Bronchial epithelial cell (primary cell): ENCODE measurements at regions not wholly inside any gene's neighbourhood (a gene's known extent, or its start where the extent isn't known, plus 50 kb on each side); places are given as distances from the start of the nearest gene placed in this dataset.

ENCODE experiments used
- DNase-seq: peaks from one replicate; pipeline ENCODE4 v3.0.0-alpha.2; 2010; ENCODE audit warnings: low read depth
- FAIRE-seq: peaks from 2 replicates; lab custom pipeline; 2011; peaks lifted over from hg19 to GRCh38; lab: Jason Lieb, UNC
- H3K27me3 ChIP-seq: 2 replicates; pipeline ENCODE4 v1.5.1; 2011; ENCODE audit warnings: low read length; ENCODE audit not compliant: control insufficient read depth, insufficient read depth
- H3K36me3 ChIP-seq: 2 replicates; pipeline ENCODE4 v1.5.1; 2011; ENCODE audit warnings: low read length; ENCODE audit not compliant: control insufficient read depth, insufficient read depth
- H3K4me3 ChIP-seq: 2 replicates; pipeline ENCODE4 v1.5.1; 2011; ENCODE audit warnings: mild to moderate bottlenecking, low read depth, low read length, control low read depth
- CTCF ChIP-seq: IDR thresholded peaks from 2 replicates; pipeline ENCODE4 v1.5.1; 2011; ENCODE audit warnings: mild to moderate bottlenecking, moderate library complexity, low read length, control low read depth, inconsistent platforms; ENCODE audit not compliant: insufficient read depth, severe bottlenecking

DNA sequence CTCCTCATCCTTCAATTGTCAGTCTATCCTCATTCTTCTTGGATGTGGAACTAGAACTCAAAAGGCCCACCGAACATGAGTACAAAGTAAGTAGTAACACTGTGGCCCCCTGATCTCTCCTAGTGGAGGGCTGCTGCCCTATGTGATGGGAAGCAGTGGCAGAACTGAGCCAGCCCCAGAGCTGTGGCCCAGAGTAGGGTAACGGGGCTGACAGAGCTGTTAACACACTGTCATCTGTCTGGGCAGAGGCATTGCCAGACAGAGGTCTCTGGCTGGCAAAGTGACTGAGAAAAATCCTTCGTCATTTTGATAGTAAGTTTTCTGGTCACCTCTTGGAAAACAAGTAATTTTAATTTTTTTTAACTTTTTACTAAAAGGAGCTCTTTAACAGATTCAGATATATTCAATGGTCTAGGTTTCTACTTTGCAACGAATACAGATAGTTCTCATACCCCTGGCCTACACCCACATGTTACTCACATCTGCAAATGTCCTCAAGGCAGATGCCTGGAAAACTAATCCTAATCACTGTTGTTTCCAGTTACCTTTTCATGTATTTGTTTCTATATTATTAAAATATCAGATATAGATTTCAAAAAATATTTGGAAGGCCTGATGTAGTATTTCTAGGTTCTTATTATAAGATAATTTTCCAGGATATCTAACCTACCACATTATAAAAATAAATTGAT, 588.7 kb downstream of the CPS1 start:
- Histone ChIP-seq H3K36me3 (no peaks in the 10 kb centered on the region), H3K4me3 (no peak overlapping the region), H3K27me3 (no peaks in the 10 kb centered on the region)
- no peak for TF ChIP-seq CTCF
- no peak for FAIRE-seq
- no peak for DNase-seq

DNA sequence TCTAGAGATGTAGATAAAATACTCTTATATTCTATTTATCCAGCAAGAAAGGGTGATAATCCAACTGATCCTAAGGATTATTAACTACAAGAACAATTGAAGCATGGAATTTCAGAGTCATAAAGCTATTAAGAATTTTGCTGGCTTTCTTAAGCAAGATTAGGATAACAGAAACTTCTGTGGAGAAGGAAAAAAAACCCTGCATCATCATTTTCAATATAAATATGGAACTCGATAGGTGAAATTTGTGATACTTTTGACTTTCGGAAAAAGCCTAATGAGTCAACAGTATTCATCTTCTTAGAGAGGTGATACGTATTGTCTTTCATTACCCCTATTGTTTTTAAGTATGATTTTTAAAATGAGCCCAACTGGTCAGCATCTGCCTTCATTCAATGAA, 593.3 kb downstream of the CPS1 start:
- no peak for TF ChIP-seq CTCF
- Histone ChIP-seq H3K27me3 (no peaks in the 10 kb centered on the region), H3K36me3 (no peaks in the 10 kb centered on the region), H3K4me3 (no peak overlapping the region)
- FAIRE-seq (no peak), DNase-seq (no peak)

DNA sequence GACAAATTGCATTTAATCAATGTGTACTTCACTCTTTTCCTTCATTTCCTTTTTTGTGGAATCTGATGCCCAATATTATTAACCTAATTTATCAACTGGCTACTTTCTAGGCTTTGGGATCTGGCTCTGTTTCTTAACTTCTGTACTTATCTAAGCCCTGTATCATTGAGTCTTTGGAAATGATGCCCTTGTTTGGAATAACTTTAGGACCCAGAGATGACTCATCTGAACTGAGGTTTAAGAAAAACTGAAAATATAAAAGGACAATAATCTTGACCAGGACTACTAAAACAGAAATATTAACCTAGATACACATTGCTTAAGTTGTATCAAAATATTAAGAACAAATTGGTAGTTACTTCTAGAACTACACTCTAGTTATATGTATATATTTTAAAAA, 600.8 kb downstream of the CPS1 start:
- FAIRE-seq = no peak
- Histone ChIP-seq H3K27me3 (no peaks in the 10 kb centered on the region), H3K4me3 (no peak overlapping the region), H3K36me3 (no peaks in the 10 kb centered on the region)
- no peak for DNase-seq
- TF ChIP-seq CTCF = no peak

DNA sequence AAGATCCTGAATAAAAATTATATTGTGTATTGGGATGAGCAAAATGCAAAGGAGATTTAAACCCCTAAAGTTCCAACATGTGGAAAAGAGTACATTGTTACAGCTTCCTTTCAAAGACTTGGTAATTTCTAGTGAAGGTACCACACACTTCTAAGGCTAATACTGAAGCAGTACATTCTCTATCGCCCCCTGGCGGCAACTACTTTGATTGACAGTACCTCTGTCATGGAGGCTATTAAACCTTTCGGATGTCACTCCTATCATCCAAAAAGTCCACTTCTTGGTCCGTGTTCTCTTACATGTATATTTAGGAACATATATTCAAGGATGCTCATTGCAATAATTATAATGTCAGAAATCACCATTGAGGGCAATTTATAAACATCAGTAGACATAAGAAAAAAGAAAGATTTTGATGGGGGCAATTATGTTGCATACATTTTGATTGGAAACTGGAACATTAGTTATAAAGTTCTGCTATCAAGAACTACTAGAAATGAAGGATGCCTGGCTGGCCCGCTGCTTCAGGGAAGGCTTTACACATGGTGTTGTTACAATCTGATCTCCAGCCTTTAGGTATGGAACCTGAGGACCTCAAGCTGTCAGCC, 601.6 kb downstream of the CPS1 start:
- DNase-seq = peak; percentile 61
- Histone ChIP-seq H3K27me3 (no peaks in the 10 kb centered on the region), H3K36me3 (no peaks in the 10 kb centered on the region), H3K4me3 (no peak overlapping the region)
- TF ChIP-seq CTCF = peak; percentile 71
- FAIRE-seq = no peak

GRCh38 chr2:211159972-211160371, 603.6 kb downstream of the CPS1 start:
- DNase-seq = no peak
- no peak for TF ChIP-seq CTCF
- Histone ChIP-seq H3K27me3 (no peaks in the 10 kb centered on the region), H3K36me3 (no peaks in the 10 kb centered on the region), H3K4me3 (no peak overlapping the region)
- no peak for FAIRE-seq
